ENCODE measurements at regions not wholly inside any gene's neighbourhood (a gene's known extent, or its start where the extent isn't known, plus 50 kb on each side); places are given as distances from the start of the nearest gene placed in this dataset.
"Not testable (repeated sequence)": the region's sequence is repeated elsewhere in the genome, so short reads cannot be mapped to it uniquely, and the experiment has no call there.

- not testable (repeated sequence) for TF ChIP-seq POLR2A, POLR2AphosphoS5, CTCF (IDR thresholded peaks at IDR 0.05)
Observed at GRCh38 chr1:83332308-83332707, 666.6 kb downstream of the TTLL7 start.

Measured in upper lobe of left lung (tissue), 4 donors.